ENCODE measurements at regions not wholly inside any gene's neighbourhood (a gene's known extent, or its start where the extent isn't known, plus 50 kb on each side); places are given as distances from the start of the nearest gene placed in this dataset.

GRCh38 chr14:65329911-65330310 is 82.6 kb upstream of the FUT8 start:
- Histone ChIP-seq H4K91ac (ENCODE audit: insufficient read depth, low read depth, low read length) (no peak overlapping the region), H3K4ac (ENCODE audit: low read depth, low read length) (0 out of 2 replicates have a peak overlapping the region, but pooled peaks have one; percentile 15), H3K14ac (replicated peaks; ENCODE audit: low read depth, low read length) (no peak overlapping the region), H2BK120ac (ENCODE audit: low read depth, low read length) (no peak overlapping the region), H2BK20ac (ENCODE audit: low read depth, low read length) (peak overlapping the region; percentile 14; the same call in 1 of the 2 replicates), H2AK9ac (replicated peaks; ENCODE audit: low read depth, low read length, poor library complexity) (no peak overlapping the region), H3K9me1 (ENCODE audit: insufficient read depth, low read length) (peaks cover 13% of the 10 kb centered on the region), H2AFZ (replicated peaks; ENCODE audit: low read length, poor library complexity) (no peak overlapping the region), H3K36me3 (ENCODE audit: control insufficient read depth, insufficient read depth, low read length) (no peaks in the 10 kb centered on the region), H4K20me1 (ENCODE audit: insufficient read depth, low read length) (no peaks in the 10 kb centered on the region), H4K8ac (ENCODE audit: low read depth in 2 of 2, low read length in 2 of 2) (no peak overlapping the region), H3K4me1 (ENCODE audit: control insufficient read depth, insufficient read depth, low read length) (peaks cover 13% of the 10 kb centered on the region), H4K5ac (ENCODE audit: low read depth, low read length) (no peak overlapping the region), H3K4me3 (ENCODE audit: insufficient read depth, low read depth, low read length) (no peak overlapping the region), H3K18ac (ENCODE audit: low read depth, low read length) (no peak overlapping the region), H2BK5ac (ENCODE audit: low read depth, low read length, poor library complexity, severe bottlenecking) (no peak overlapping the region), H3K9ac (ENCODE audit: low read depth, low read length) (no peak overlapping the region), H2AK5ac (ENCODE audit: low read depth, low read length) (no peak overlapping the region), H3K27ac (ENCODE audit: insufficient read depth, low read length) (no peak overlapping the region), H2BK15ac (ENCODE audit: low read depth, low read length) (no peak overlapping the region; the same call in 2 of the 3 replicates), H3K79me1 (ENCODE audit: low read depth in 1 of 2, low read length in 2 of 2) (no peaks in the 10 kb centered on the region), H3K27me3 (ENCODE audit: control insufficient read depth, insufficient read depth, low read length) (no peaks in the 10 kb centered on the region), H3K23ac (ENCODE audit: low read depth, low read length) (no peak overlapping the region), H3K4me2 (ENCODE audit: low read depth, low read length) (no peak overlapping the region), H3K56ac (ENCODE audit: extremely low read depth, insufficient read depth, low read length) (no peak overlapping the region), H3K9me3 (ENCODE audit: control insufficient read depth, insufficient read depth, low read length) (no peaks in the 10 kb centered on the region)
- ChIA-PET POLR2A (ENCODE audit: unreplicated experiment) (no interaction called here), CTCF (no interaction called here)
- no CpG with 5 or more reads among the region's 2 CpGs for WGBS, 2 experiments (ENCODE audit: extremely low coverage in 2 of 2, insufficient read length in 1 of 2)
- dilution Hi-C loops (cut with HindIII; ENCODE audit: low sequenced_read_pairs, unreplicated experiment) (no loop called here), intact Hi-C loops (cut with micrococcal nuclease) (loop anchor here (5.0 kb wide), 2 partner anchors 82 to 118 kb away; partner anchors contain the start of gene FUT8), in situ Hi-C loops (cut with MboI; ENCODE audit: low sequenced_read_pairs) (no loop called here)
- DNase-seq (no peak), ATAC-seq (ENCODE audit: low read depth) (no peak)
- no TSS peak for BruUV-seq (replicated peaks)
- no peak for TF ChIP-seq USF2 (IDR thresholded peaks at IDR 0.05; ENCODE audit: low read depth, low read length)
- no peak for TF ChIP-seq CEBPB (IDR thresholded peaks at IDR 0.05; ENCODE audit: low read depth, low read length)
- TF ChIP-seq CHD1 (IDR thresholded peaks at IDR 0.05; ENCODE audit: low read depth, low read length): no peak
- TF ChIP-seq SMC3 (IDR thresholded peaks at IDR 0.05; ENCODE audit: low read depth, low read length): no peak
- no peak for TF ChIP-seq RCOR1 (IDR thresholded peaks at IDR 0.05; ENCODE audit: insufficient replicate concordance, low read length)
- TF ChIP-seq BHLHE40 (IDR thresholded peaks at IDR 0.05; ENCODE audit: low read depth, low read length): no peak
- no peak for TF ChIP-seq RAD21 (IDR thresholded peaks at IDR 0.05; ENCODE audit: low read length)
- TF ChIP-seq, protein P1, sequence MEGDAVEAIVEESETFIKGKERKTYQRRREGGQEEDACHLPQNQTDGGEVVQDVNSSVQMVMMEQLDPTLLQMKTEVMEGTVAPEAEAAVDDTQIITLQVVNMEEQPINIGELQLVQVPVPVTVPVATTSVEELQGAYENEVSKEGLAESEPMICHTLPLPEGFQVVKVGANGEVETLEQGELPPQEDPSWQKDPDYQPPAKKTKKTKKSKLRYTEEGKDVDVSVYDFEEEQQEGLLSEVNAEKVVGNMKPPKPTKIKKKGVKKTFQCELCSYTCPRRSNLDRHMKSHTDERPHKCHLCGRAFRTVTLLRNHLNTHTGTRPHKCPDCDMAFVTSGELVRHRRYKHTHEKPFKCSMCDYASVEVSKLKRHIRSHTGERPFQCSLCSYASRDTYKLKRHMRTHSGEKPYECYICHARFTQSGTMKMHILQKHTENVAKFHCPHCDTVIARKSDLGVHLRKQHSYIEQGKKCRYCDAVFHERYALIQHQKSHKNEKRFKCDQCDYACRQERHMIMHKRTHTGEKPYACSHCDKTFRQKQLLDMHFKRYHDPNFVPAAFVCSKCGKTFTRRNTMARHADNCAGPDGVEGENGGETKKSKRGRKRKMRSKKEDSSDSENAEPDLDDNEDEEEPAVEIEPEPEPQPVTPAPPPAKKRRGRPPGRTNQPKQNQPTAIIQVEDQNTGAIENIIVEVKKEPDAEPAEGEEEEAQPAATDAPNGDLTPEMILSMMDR (conservative IDR thresholded peaks at IDR 0.05; ENCODE audit: low read depth, low read length): no peak
- TF ChIP-seq POLR2A (IDR thresholded peaks at IDR 0.05; ENCODE audit: low read depth, low read length): no peak
- TF ChIP-seq ELK1 (IDR thresholded peaks at IDR 0.05; ENCODE audit: borderline replicate concordance, low read depth, low read length): no peak

Data from IMR-90 (cell line).